PC-9 (cell line): ENCODE measurements at regions not wholly inside any gene's neighbourhood (a gene's known extent, or its start where the extent isn't known, plus 50 kb on each side); places are given as distances from the start of the nearest gene placed in this dataset.

Experiments
- EZH2 ChIP-seq: fragments of 200-600 bp; sonication (generic); IDR thresholded peaks from 2 replicates; pipeline ENCODE4 v1.8.0; 2017; ENCODE audit warnings: antibody characterized with exemption, low read depth
- TF ChIP-seq, protein P1 (sequence below): fragments of 200-600 bp; sonication (generic); conservative IDR thresholded peaks from 2 replicates; pipeline ENCODE4 v1.6.1; 2017; ENCODE audit warnings: mixed run types, antibody characterized with exemption, mild to moderate bottlenecking, moderate library complexity

DNA sequence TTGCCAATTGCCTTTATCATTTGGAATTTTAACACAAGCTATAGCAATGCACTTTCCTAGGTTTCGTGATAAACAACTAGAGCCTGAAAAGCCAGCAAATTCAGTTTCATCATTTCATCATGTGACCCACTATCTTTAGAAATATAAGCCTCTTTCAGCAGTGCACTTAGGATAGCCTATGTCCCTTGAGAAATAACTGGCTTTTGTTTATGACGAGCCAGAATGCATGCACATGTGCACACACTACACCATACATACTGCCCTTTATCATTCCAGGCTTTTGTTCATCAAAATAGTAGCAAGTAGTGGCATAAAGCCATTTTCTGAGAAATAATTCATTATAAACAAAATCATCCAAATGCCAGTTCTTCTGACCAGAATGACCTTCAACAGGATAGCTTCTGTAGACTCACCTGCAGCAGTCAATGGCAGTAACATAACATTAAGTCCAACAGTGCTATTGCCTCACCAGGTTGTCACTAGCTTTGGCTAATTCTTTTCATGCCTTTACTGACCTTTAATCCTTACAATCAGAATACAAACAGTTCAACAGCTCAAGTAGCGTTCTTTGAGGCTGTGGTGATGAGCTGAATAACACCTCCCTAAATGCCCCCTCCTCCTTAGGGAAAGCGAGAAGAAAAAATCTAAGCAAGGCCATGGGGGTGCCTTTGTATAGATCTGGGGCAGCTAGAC, 132.3 kb upstream of the SMARCA2 start:
- no peak for TF ChIP-seq EZH2
- TF ChIP-seq, protein P1, sequence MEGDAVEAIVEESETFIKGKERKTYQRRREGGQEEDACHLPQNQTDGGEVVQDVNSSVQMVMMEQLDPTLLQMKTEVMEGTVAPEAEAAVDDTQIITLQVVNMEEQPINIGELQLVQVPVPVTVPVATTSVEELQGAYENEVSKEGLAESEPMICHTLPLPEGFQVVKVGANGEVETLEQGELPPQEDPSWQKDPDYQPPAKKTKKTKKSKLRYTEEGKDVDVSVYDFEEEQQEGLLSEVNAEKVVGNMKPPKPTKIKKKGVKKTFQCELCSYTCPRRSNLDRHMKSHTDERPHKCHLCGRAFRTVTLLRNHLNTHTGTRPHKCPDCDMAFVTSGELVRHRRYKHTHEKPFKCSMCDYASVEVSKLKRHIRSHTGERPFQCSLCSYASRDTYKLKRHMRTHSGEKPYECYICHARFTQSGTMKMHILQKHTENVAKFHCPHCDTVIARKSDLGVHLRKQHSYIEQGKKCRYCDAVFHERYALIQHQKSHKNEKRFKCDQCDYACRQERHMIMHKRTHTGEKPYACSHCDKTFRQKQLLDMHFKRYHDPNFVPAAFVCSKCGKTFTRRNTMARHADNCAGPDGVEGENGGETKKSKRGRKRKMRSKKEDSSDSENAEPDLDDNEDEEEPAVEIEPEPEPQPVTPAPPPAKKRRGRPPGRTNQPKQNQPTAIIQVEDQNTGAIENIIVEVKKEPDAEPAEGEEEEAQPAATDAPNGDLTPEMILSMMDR, result no peak
